HEK293 (cell line): ENCODE measurements at regions not wholly inside any gene's neighbourhood (a gene's known extent, or its start where the extent isn't known, plus 50 kb on each side); places are given as distances from the start of the nearest gene placed in this dataset.

Experiments used
- CTCF ChIA-PET: fragments of 350-600 bp; formaldehyde crosslinking; extraction: SDS; loops from one replicate; lab custom pipeline; 2021; ENCODE audit warnings: antibody characterized with exemption; lab: Yijun Ruan, JAX
- POLR2A ChIA-PET: fragments of 300-600 bp; formaldehyde crosslinking; extraction: SDS; loops from one replicate; lab custom pipeline; 2020; ENCODE audit warnings: antibody characterized with exemption, inconsistent platforms; lab: Yijun Ruan, JAX
- H3K27ac ChIP-seq: fragments of 200-500 bp; sonication (Bioruptor generic); 2 replicates; pipeline ENCODE4 v1.5.1; 2014; ENCODE audit warnings: low read depth, low read length, control low read depth, inconsistent platforms; ENCODE audit errors: extremely low read depth
- H3K36me3 ChIP-seq, 2 experiments: fragments of 200-500 bp in 1 of 2; sonication (Bioruptor generic) in 1 of 2; 1 replicate in 1 of 2; 2 replicates in 1 of 2; pipeline ENCODE4 v1.5.1; 2014 to 2017; ENCODE audit warnings: inconsistent platforms in 2 of 2, low read length in 2 of 2; ENCODE audit not compliant: control insufficient read depth in 2 of 2, insufficient read depth in 1 of 2
- H3K4me1 ChIP-seq: fragments of 200-500 bp; sonication (Bioruptor generic); 2 replicates; pipeline ENCODE4 v1.5.1; 2014; ENCODE audit warnings: mild to moderate bottlenecking, low read length, inconsistent platforms; ENCODE audit not compliant: control insufficient read depth, insufficient read depth
- H3K4me3 ChIP-seq: 2 replicates; pipeline ENCODE4 v1.5.1; 2011; ENCODE audit warnings: low read depth, mild to moderate bottlenecking, control low read depth, low read length, moderate library complexity
- H3K9me3 ChIP-seq: fragments of 200-500 bp; sonication (Bioruptor generic); 2 replicates; pipeline ENCODE4 v1.5.1; 2014; ENCODE audit warnings: low read depth, low read length, inconsistent platforms; ENCODE audit not compliant: control insufficient read depth, insufficient read depth
- FEZF1 ChIP-seq: fragments of 450-650 bp; formaldehyde crosslinking; IDR thresholded peaks from 2 replicates; pipeline ENCODE4 v1.5.1; 2016; ENCODE audit warnings: missing biosample characterization, missing genetic modification characterization
- PATZ1 ChIP-seq: fragments of 450-650 bp; formaldehyde crosslinking; IDR thresholded peaks from 2 replicates; pipeline ENCODE4 v1.5.1; 2016; ENCODE audit warnings: missing biosample characterization, missing genetic modification characterization
- RBAK ChIP-seq: fragments of 450-650 bp; formaldehyde crosslinking; IDR thresholded peaks from 2 replicates; pipeline ENCODE4 v1.5.1; 2016; ENCODE audit warnings: missing biosample characterization, missing genetic modification characterization
- ZFP69B ChIP-seq: fragments of 450-650 bp; formaldehyde crosslinking; IDR thresholded peaks from 2 replicates; pipeline ENCODE4 v1.5.1; 2016; ENCODE audit warnings: missing biosample characterization, missing genetic modification characterization
- ZNF10 ChIP-seq: fragments of 450-650 bp; formaldehyde crosslinking; IDR thresholded peaks from 2 replicates; pipeline ENCODE4 v1.5.1; 2017; ENCODE audit warnings: missing biosample characterization, missing genetic modification characterization
- ZNF146 ChIP-seq: fragments of 450-650 bp; formaldehyde crosslinking; IDR thresholded peaks from 2 replicates; pipeline ENCODE4 v1.5.1; 2016; ENCODE audit warnings: missing biosample characterization, missing genetic modification characterization
- ZNF148 ChIP-seq: fragments of 450-650 bp; formaldehyde crosslinking; IDR thresholded peaks from 2 replicates; pipeline ENCODE4 v1.5.0; 2017; ENCODE audit warnings: missing biosample characterization, missing genetic modification characterization, borderline replicate concordance
- ZNF184 ChIP-seq: fragments of 450-650 bp; IDR thresholded peaks from 2 replicates; pipeline ENCODE4 v1.5.1; 2018; ENCODE audit warnings: missing biosample characterization, mild to moderate bottlenecking, missing genetic modification characterization
- ZNF513 ChIP-seq: fragments of 450-650 bp; IDR thresholded peaks from 2 replicates; pipeline ENCODE4 v1.5.1; 2018; ENCODE audit warnings: missing biosample characterization, missing genetic modification characterization
- ZNF544 ChIP-seq: fragments of 450-650 bp; formaldehyde crosslinking; IDR thresholded peaks from 2 replicates; pipeline ENCODE4 v1.5.0; 2017; ENCODE audit warnings: missing biosample characterization, missing genetic modification characterization
- TF ChIP-seq, protein P1 (sequence below): fragments of 450-650 bp; formaldehyde crosslinking; IDR thresholded peaks from 2 replicates; pipeline ENCODE4 v1.5.1; 2017; ENCODE audit warnings: missing biosample characterization, missing genetic modification characterization

GRCh38 chr20:50408526-50409364, 101.4 kb upstream of the PTPN1 start (continued):
- TF ChIP-seq PATZ1: no peak
- TF ChIP-seq, protein P1, sequence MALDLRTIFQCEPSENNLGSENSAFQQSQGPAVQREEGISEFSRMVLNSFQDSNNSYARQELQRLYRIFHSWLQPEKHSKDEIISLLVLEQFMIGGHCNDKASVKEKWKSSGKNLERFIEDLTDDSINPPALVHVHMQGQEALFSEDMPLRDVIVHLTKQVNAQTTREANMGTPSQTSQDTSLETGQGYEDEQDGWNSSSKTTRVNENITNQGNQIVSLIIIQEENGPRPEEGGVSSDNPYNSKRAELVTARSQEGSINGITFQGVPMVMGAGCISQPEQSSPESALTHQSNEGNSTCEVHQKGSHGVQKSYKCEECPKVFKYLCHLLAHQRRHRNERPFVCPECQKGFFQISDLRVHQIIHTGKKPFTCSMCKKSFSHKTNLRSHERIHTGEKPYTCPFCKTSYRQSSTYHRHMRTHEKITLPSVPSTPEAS (tag by site-specific recombination): no peak
- no peak for TF ChIP-seq ZNF10 (tag by site-specific recombination)
- TF ChIP-seq RBAK (tag by site-specific recombination): no peak

DNA sequence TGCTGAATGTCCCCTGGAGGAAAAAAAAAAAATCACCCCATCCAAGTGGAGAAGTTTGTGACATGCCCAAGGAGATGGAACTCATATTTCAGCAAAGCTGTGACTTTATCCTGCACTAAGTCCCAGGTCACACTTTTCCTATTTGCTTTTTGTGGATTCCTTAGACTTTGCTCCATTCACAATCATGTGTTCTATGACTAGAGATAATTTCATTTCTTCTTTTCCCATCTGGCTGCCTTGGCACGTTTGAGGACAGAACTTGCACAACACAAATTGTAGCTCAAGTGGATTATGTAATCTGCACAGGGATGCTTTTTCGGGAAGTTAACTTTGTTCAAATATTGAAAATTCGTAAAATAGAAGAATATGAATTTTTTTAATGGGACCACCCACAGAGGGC, 100.7 kb upstream of the PTPN1 start:
- no peaks in the 10 kb centered on the region for H3K36me3 ChIP-seq
- H3K4me3 ChIP-seq: no peak overlapping the region
- CTCF ChIA-PET: interaction anchor here (0.5 kb wide), 1 partner anchor 26 kb away, joined by 3 read pairs; no protein-coding TSS in a partner anchor
- TF ChIP-seq FEZF1 (tag by site-specific recombination): no peak
- no peak for TF ChIP-seq ZNF513
- no peak for TF ChIP-seq PATZ1
- TF ChIP-seq ZNF146: no peak
- no peak for TF ChIP-seq ZFP69B (tag by site-specific recombination)
- TF ChIP-seq, all 188 proteins: peak for 0
- no peak overlapping the region for H3K27ac ChIP-seq
- POLR2A ChIA-PET: no interaction called here
- no peaks in the 10 kb centered on the region for H3K4me1 ChIP-seq
- H3K9me3 ChIP-seq: no peaks in the 10 kb centered on the region

DNA sequence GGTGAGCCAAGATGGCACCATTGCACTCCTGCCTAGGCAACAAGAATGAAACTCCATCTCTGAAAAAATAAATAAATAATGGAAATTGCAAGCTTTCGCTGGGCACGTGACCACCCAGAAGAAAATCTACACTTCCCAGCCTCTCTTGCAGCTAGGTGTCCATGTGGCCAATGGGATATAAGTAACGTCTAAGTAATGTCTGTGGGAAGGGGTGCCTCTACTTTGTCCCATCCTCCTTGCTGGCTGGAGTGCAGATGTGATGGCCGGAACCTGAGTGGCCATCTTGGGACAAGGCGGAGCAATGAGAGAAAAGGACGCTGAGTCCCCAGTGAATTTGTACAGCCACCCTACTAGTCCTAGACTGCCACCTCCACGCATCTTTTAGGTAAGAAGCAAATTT, 99.8 kb upstream of the PTPN1 start:
- Histone ChIP-seq H3K4me3 (no peak overlapping the region), H3K4me1 (no peaks in the 10 kb centered on the region), H3K9me3 (no peaks in the 10 kb centered on the region), H3K36me3 (no peaks in the 10 kb centered on the region), H3K27ac (no peak overlapping the region)
- POLR2A ChIA-PET: no interaction called here
- CTCF ChIA-PET: interaction anchor here (0.7 kb wide), 1 partner anchor 58 kb away, joined by 4 read pairs; no protein-coding TSS in a partner anchor
- TF ChIP-seq ZNF184 (tag by site-specific recombination) (no peak), ZNF148 (tag by site-specific recombination) (no peak), ZNF544 (tag by site-specific recombination) (no peak)
